Prostate gland (tissue), 2 donors: ENCODE measurements at regions not wholly inside any gene's neighbourhood (a gene's known extent, or its start where the extent isn't known, plus 50 kb on each side); places are given as distances from the start of the nearest gene placed in this dataset.

ENCODE experiments used
- DNase-seq: peaks from one replicate; pipeline ENCODE4 v3.0.0-alpha.2; 2019; ENCODE audit warnings: low spot score
- H3K27ac ChIP-seq, 2 donors: fragments of 200-600 bp; sonication (generic); 2 replicates each; pipeline ENCODE4 v1.5.1; 2017 to 2019
- H3K27me3 ChIP-seq: fragments of 200-600 bp; sonication (generic); replicated peaks from 2 replicates; pipeline ENCODE4 v1.5.1; 2019; ENCODE audit not compliant: insufficient read depth
- H3K36me3 ChIP-seq, 2 donors: fragments of 200-600 bp; sonication (generic); 1 replicate in 1 of 2; 2 replicates in 1 of 2; pipeline versions ENCODE4 v1.5.1 to v1.8.1; 2017 to 2019
- H3K4me1 ChIP-seq: fragments of 200-600 bp; sonication (generic); replicated peaks from 2 replicates; pipeline ENCODE4 v1.5.1; 2019
- H3K4me3 ChIP-seq, 2 donors: fragments of 200-600 bp; sonication (generic); 2 replicates each; pipeline ENCODE4 v1.5.1; 2017 to 2019
- H3K9me3 ChIP-seq: fragments of 200-600 bp; sonication (generic); 2 replicates; pipeline ENCODE4 v1.5.1; 2017
- POLR2A ChIP-seq: fragments of 450-650 bp; IDR thresholded peaks from one replicate; pipeline ENCODE4 v1.6.1; 2016; ENCODE audit warnings: antibody characterized with exemption, mild to moderate bottlenecking
- POLR2AphosphoS5 ChIP-seq: sonication (generic); formaldehyde crosslinking; IDR thresholded peaks from one replicate; pipeline ENCODE4 v1.6.1; 2017; ENCODE audit warnings: antibody characterized with exemption
- WGBS: methylation state at CpG from one replicate; pipeline ENCODE4 v1.1.5; 2018; 5-methylcytosine and 5-hydroxymethylcytosine counted together
- intact Hi-C: fragments of 100-400 bp; cut with DNase I; formaldehyde crosslinking; loops from one replicate; pipeline ENCODE4 v1.14.2; 2022
- TF ChIP-seq, protein P1 (sequence below), 4 experiments: fragments of 200-600 bp in 2 of 4; fragments of 450-650 bp in 2 of 4; sonication (generic) in 2 of 4; IDR thresholded peaks; 1 replicate in 3 of 4; 2 replicates in 1 of 4; pipeline ENCODE4 v1.5.1; 2016 to 2019; ENCODE audit warnings: antibody characterized with exemption in 4 of 4, mild to moderate bottlenecking in 2 of 4, moderate library complexity in 2 of 4

DNA sequence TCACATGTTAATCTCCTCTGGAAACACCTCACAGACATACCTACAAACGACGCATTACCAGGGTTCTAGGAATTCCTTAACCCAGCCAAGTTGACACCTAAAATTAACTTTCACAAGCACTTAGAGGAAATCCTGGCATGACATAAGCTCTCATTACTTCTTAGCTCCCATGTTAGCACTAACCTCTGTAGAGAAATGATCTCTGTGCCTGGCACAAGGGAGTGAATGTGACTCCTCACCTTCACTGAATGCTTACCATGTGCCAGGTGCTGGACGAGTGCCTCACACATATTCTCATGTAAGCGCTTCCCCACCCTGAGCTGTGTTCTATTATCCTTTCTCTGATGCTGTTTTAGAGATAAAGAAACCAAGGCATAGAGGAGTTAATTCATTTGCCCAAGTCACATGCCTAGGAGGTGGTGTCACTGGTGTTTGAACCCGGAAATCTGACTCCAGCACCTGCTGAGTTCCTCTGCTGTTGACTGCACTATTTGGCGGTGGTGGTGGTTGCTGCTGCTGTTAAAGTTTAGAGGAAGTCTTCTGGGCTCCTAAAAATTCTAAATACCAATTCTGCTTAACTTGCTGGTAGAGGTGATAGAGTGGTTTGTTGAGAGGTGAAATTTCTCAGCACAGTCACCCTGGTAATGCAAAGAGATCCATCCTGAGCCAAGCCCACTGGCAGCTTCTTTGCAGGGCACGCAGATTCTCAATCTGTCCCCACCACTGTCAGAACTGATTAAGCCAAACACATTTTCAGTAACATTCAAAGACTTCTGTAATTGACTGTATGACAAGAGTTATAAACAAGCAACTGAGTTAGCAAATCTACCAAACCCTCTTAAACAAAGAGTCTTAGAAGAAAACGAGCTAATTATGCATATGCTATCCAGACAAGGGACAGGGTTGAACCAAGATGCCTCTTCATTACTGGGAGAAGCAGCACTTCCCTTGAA, 200.3 kb downstream of the CMPK2 start:
- TF ChIP-seq POLR2AphosphoS5 (no peak), POLR2A (no peak)
- TF ChIP-seq, protein P1, sequence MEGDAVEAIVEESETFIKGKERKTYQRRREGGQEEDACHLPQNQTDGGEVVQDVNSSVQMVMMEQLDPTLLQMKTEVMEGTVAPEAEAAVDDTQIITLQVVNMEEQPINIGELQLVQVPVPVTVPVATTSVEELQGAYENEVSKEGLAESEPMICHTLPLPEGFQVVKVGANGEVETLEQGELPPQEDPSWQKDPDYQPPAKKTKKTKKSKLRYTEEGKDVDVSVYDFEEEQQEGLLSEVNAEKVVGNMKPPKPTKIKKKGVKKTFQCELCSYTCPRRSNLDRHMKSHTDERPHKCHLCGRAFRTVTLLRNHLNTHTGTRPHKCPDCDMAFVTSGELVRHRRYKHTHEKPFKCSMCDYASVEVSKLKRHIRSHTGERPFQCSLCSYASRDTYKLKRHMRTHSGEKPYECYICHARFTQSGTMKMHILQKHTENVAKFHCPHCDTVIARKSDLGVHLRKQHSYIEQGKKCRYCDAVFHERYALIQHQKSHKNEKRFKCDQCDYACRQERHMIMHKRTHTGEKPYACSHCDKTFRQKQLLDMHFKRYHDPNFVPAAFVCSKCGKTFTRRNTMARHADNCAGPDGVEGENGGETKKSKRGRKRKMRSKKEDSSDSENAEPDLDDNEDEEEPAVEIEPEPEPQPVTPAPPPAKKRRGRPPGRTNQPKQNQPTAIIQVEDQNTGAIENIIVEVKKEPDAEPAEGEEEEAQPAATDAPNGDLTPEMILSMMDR (IDR thresholded peaks at IDR 0.05), result no peak
- WGBS, result 75% methylated on average over 8 of the region's 8 CpGs
- intact Hi-C loops, result no loop called here
- Histone ChIP-seq H3K9me3 (no peaks in the 10 kb centered on the region), H3K4me1 (no peaks in the 10 kb centered on the region), H3K27ac (no peak overlapping the region), H3K4me3 (no peak overlapping the region), H3K36me3 (no peaks in the 10 kb centered on the region), H3K27me3 (no peaks in the 10 kb centered on the region)
- no peak for DNase-seq

DNA sequence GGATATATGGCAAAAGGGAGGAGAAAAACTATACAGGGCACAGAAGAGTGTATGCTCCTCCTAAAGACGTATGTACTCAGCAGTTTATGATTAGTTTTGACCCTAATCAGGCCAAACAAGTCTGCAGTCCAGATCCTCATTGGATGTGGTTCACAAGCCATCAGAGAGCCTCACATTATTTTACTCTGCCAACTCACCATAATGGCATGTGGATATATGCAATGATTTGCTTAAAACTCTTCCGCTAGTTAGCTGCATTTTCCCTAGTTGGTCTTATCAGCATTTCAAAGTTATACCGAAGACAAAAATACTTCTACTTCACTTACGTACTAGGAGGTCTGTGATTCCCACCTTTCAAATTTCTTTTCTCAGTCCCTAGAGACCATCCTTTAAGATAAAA, 198.4 kb downstream of the CMPK2 start:
- no peaks in the 10 kb centered on the region for H3K27me3 ChIP-seq
- no peak overlapping the region for H3K4me3 ChIP-seq
- no peak overlapping the region for H3K27ac ChIP-seq
- 79% methylated on average over 4 of the region's 4 CpGs for WGBS
- DNase-seq, result no peak
- H3K9me3 ChIP-seq, result no peaks in the 10 kb centered on the region
- H3K36me3 ChIP-seq, result no peaks in the 10 kb centered on the region
- no peak for TF ChIP-seq POLR2A
- TF ChIP-seq, protein P1 (IDR thresholded peaks at IDR 0.05), result no peak
- no peak for TF ChIP-seq POLR2AphosphoS5
- H3K4me1 ChIP-seq, result no peaks in the 10 kb centered on the region
- intact Hi-C loops, result no loop called here

GRCh38 chr2:6671913-6672312, 193.8 kb downstream of the CMPK2 start:
- Histone ChIP-seq H3K4me3 (no peak overlapping the region), H3K27ac (no peak overlapping the region), H3K4me1 (no peaks in the 10 kb centered on the region), H3K27me3 (no peaks in the 10 kb centered on the region), H3K9me3 (no peaks in the 10 kb centered on the region), H3K36me3 (no peaks in the 10 kb centered on the region)
- 32% methylated on average over 1 of the region's 1 CpG for WGBS
- intact Hi-C loops, result no loop called here
- TF ChIP-seq POLR2AphosphoS5 (no peak), POLR2A (no peak)
- TF ChIP-seq, protein P1 (IDR thresholded peaks at IDR 0.05), result no peak
- no peak for DNase-seq

DNA sequence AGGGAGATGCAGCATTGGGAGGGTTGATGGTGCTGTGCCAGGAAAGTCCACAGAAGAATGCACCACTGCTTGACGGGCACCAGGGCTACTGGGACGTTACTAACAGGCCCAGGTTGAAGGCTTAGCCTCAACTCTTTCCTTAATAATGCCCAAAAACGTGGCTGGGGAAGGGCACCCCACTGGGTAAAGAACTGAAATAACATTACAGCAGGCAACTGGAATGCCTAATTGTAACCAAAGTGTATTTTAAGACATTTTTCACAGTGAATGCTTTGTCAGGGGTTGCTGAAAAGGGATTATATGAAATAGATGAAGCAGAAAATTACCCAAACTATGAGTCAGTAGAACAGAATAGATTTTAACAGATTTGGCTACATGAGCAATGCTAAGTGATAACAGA, 191.3 kb downstream of the CMPK2 start:
- WGBS, result 81% methylated on average over 3 of the region's 3 CpGs
- Histone ChIP-seq H3K4me3 (no peak overlapping the region), H3K36me3 (no peaks in the 10 kb centered on the region), H3K27me3 (no peaks in the 10 kb centered on the region), H3K4me1 (no peaks in the 10 kb centered on the region), H3K9me3 (no peaks in the 10 kb centered on the region), H3K27ac (no peak overlapping the region)
- intact Hi-C loops, result no loop called here
- DNase-seq, result no peak
- TF ChIP-seq POLR2AphosphoS5 (no peak), POLR2A (no peak)

GRCh38 chr2:6675791-6676190, 189.9 kb downstream of the CMPK2 start:
- Histone ChIP-seq H3K27ac (no peak overlapping the region), H3K4me1 (no peaks in the 10 kb centered on the region), H3K9me3 (no peaks in the 10 kb centered on the region), H3K4me3 (no peak overlapping the region), H3K36me3 (no peaks in the 10 kb centered on the region), H3K27me3 (no peaks in the 10 kb centered on the region)
- 61% methylated on average over 5 of the region's 5 CpGs for WGBS
- DNase-seq, result no peak
- TF ChIP-seq POLR2AphosphoS5 (no peak), POLR2A (no peak)
- TF ChIP-seq, protein P1 (IDR thresholded peaks at IDR 0.05), result no peak
- intact Hi-C loops, result no loop called here
